Fibroblast of lung (primary cell): ENCODE measurements at regions not wholly inside any gene's neighbourhood (a gene's known extent, or its start where the extent isn't known, plus 50 kb on each side); places are given as distances from the start of the nearest gene placed in this dataset.
"Not testable (repeated sequence)": the region's sequence is repeated elsewhere in the genome, so short reads cannot be mapped to it uniquely, and the experiment has no call there.

Experiments used
- DNase-seq, 2 donors: peaks; one replicate each; pipeline versions ENCODE4 v3.0.0 to v3.0.0-alpha.2; 2010; ENCODE audit warnings: low read depth in 2 of 2
- H2AFZ ChIP-seq: 2 replicates; pipeline ENCODE4 v1.5.1; 2012; ENCODE audit warnings: low read length, control low read depth, inconsistent platforms
- H3K27ac ChIP-seq: 2 replicates; pipeline ENCODE4 v1.5.1; 2011; ENCODE audit warnings: low read length, control low read depth; ENCODE audit not compliant: insufficient read depth
- H3K27me3 ChIP-seq: 2 replicates; pipeline ENCODE4 v1.5.1; 2011; ENCODE audit warnings: mild to moderate bottlenecking, low read length; ENCODE audit not compliant: control insufficient read depth, insufficient read depth
- H3K36me3 ChIP-seq: 2 replicates; pipeline ENCODE4 v1.5.1; 2011; ENCODE audit warnings: low read length; ENCODE audit not compliant: control insufficient read depth, insufficient read depth
- H3K4me1 ChIP-seq: 2 replicates; pipeline ENCODE4 v1.5.1; 2011; ENCODE audit warnings: low read length; ENCODE audit not compliant: control insufficient read depth, insufficient read depth; ENCODE audit errors: extremely low read depth
- H3K4me2 ChIP-seq: 2 replicates; pipeline ENCODE4 v1.5.1; 2011; ENCODE audit warnings: low read length, control low read depth; ENCODE audit not compliant: insufficient read depth; ENCODE audit errors: extremely low read depth
- H3K4me3 ChIP-seq, 4 experiments: fragments of 200-600 bp in 1 of 4; sonication (generic) in 1 of 4; replicated peaks in 1 of 4; 2 replicates each; pipeline ENCODE4 v1.5.1; 2011 to 2016; ENCODE audit warnings: low read length in 4 of 4, low read depth in 3 of 4, mild to moderate bottlenecking in 3 of 4, control low read depth in 2 of 4, inconsistent platforms in 1 of 4, mixed read lengths in 1 of 4; ENCODE audit not compliant: insufficient read depth in 1 of 4; ENCODE audit errors: control extremely low read depth in 1 of 4
- H3K79me2 ChIP-seq: 2 replicates; pipeline ENCODE4 v1.5.1; 2012; ENCODE audit warnings: mild to moderate bottlenecking, low read length, inconsistent platforms; ENCODE audit not compliant: control insufficient read depth, insufficient read depth
- H3K9ac ChIP-seq: 2 replicates; pipeline ENCODE4 v1.5.1; 2011; ENCODE audit warnings: mild to moderate bottlenecking, low read length, control low read depth; ENCODE audit not compliant: insufficient read depth
- H3K9me3 ChIP-seq: 2 replicates; pipeline ENCODE4 v1.5.1; 2012; ENCODE audit warnings: low read depth, low read length; ENCODE audit not compliant: control insufficient read depth, insufficient read depth
- H4K20me1 ChIP-seq: 2 replicates; pipeline ENCODE4 v1.5.1; 2011; ENCODE audit warnings: low read length; ENCODE audit not compliant: control insufficient read depth, insufficient read depth; ENCODE audit errors: extremely low read depth
- EZH2 ChIP-seq: IDR thresholded peaks from 2 replicates; pipeline ENCODE4 v1.5.1; 2012; ENCODE audit warnings: low read length, control low read depth, mild to moderate bottlenecking; ENCODE audit errors: missing control alignments
- TF ChIP-seq, protein P1 (sequence below), 2 donors: IDR thresholded peaks in 1 of 2; conservative IDR thresholded peaks in 1 of 2; 1 replicate in 1 of 2; 2 replicates in 1 of 2; pipeline ENCODE4 v1.5.1; 2011 to 2012; ENCODE audit warnings: low read length in 2 of 2, control low read depth in 1 of 2, inconsistent platforms in 1 of 2, low read depth in 1 of 2, mild to moderate bottlenecking in 1 of 2

DNA sequence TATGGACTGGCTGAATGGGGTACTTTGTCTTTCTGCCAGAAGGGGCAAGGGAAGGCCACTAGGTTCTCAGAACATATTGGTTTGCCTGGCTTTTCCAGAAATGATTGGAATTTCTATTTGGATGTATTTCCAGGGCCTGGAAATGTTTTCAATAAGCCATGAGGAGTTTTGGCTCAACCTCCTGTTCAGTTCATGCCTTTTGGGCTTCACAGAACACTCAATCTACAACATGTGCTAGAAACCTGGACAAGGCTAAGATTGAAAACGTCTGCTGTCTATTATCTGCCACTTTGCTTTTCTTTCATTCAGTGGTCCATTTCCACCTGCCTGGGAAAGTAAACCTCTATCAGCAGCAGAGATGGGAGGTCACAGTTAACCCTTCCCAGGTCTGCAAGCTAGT, 793.4 kb downstream of the TENT5A start:
- no peak overlapping the region for H3K4me3 ChIP-seq
- no peak overlapping the region for H2AFZ ChIP-seq
- TF ChIP-seq, protein P1, sequence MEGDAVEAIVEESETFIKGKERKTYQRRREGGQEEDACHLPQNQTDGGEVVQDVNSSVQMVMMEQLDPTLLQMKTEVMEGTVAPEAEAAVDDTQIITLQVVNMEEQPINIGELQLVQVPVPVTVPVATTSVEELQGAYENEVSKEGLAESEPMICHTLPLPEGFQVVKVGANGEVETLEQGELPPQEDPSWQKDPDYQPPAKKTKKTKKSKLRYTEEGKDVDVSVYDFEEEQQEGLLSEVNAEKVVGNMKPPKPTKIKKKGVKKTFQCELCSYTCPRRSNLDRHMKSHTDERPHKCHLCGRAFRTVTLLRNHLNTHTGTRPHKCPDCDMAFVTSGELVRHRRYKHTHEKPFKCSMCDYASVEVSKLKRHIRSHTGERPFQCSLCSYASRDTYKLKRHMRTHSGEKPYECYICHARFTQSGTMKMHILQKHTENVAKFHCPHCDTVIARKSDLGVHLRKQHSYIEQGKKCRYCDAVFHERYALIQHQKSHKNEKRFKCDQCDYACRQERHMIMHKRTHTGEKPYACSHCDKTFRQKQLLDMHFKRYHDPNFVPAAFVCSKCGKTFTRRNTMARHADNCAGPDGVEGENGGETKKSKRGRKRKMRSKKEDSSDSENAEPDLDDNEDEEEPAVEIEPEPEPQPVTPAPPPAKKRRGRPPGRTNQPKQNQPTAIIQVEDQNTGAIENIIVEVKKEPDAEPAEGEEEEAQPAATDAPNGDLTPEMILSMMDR (conservative IDR thresholded peaks at IDR 0.05 in 1 of 2, IDR thresholded peaks at IDR 0.05 in 1 of 2; ENCODE audit: low read depth in 1 of 2, low read length in 2 of 2) = no peak
- no peak for TF ChIP-seq EZH2
- no peak for DNase-seq
- H3K9me3 ChIP-seq = no peaks in the 10 kb centered on the region
- H3K79me2 ChIP-seq = no peaks in the 10 kb centered on the region
- H3K27me3 ChIP-seq = no peaks in the 10 kb centered on the region
- H3K4me1 ChIP-seq = no peaks in the 10 kb centered on the region
- H3K36me3 ChIP-seq = no peaks in the 10 kb centered on the region
- no peak overlapping the region for H3K9ac ChIP-seq
- H3K27ac ChIP-seq = no peak overlapping the region
- no peaks in the 10 kb centered on the region for H4K20me1 ChIP-seq
- H3K4me2 ChIP-seq = no peak overlapping the region

DNA sequence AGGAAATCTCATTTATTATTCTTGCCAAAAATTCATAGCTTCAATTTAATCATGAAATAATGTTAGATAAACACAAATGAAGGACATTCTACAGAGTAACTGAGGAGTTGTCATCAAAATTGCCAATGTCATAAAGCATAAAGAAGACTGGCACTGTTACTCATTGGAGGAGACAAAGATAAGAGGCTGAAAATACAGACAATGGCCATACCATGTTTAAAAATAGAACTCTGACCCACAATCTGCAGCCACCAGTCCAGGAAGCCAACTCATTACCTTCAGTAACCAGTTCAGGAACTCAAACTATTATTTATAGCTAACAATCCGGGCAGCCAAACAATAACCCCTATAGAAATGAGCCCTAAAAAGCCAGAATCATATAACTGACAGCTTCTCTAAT, 795.6 kb downstream of the TENT5A start:
- H2AFZ ChIP-seq = no peak overlapping the region
- TF ChIP-seq EZH2 = no peak
- TF ChIP-seq, protein P1 (conservative IDR thresholded peaks at IDR 0.05 in 1 of 2, IDR thresholded peaks at IDR 0.05 in 1 of 2; ENCODE audit: low read depth in 1 of 2, low read length in 2 of 2) = no peak
- no peaks in the 10 kb centered on the region for H3K9me3 ChIP-seq
- H3K4me2 ChIP-seq = no peak overlapping the region
- no peak overlapping the region for H3K27ac ChIP-seq
- H4K20me1 ChIP-seq = no peaks in the 10 kb centered on the region
- H3K36me3 ChIP-seq = no peaks in the 10 kb centered on the region
- no peak overlapping the region for H3K4me3 ChIP-seq
- H3K79me2 ChIP-seq = no peaks in the 10 kb centered on the region
- no peak for DNase-seq
- no peaks in the 10 kb centered on the region for H3K27me3 ChIP-seq
- no peaks in the 10 kb centered on the region for H3K4me1 ChIP-seq
- no peak overlapping the region for H3K9ac ChIP-seq

DNA sequence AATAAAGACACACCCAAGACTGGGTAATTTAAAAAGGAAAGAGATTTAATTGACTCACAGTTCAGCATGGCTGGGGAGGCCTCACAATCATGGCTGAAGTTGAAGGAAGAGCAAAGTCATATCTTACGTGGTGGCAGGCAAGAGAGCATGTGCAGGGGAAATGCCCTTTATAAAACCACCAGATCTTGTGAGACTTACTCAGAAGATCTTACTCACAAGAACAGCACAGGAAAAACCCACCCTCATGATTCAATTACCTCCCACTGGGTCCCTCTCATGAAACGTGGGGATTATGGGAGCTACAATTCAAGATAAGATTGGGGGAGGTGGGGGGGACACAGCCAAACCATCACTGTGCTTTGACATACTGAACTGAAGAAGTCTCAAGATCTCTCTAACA, 800.0 kb downstream of the TENT5A start:
- H3K79me2 ChIP-seq, H3K27me3 ChIP-seq, H3K27ac ChIP-seq, H3K4me3 ChIP-seq, H3K4me1 ChIP-seq, H3K9me3 ChIP-seq, H3K36me3 ChIP-seq, H2AFZ ChIP-seq, DNase-seq, H3K9ac ChIP-seq, H4K20me1 ChIP-seq, H3K4me2 ChIP-seq: not testable (repeated sequence)

DNA sequence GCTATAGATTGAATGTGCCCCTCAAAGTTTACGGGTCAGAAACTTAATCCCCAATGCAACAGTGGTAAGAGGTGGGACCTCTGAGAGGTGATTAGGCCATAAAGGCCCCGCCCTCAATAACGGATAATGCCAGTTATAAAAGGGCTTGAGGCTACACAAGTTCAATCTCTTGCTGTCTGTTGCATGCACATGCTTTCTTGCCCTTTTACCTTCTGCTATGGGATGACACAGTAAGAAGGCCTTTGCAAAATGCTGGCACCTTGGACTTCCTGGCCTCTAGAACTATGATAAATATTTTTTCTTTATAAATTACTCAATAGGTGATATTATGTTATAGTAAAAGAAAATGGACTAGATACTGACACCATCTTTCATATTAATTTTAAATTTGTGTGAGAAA, 806.1 kb downstream of the TENT5A start:
- Histone ChIP-seq H3K4me3 (no peak overlapping the region), H3K27ac (no peak overlapping the region), H3K4me2 (no peak overlapping the region), H3K9me3 (no peaks in the 10 kb centered on the region), H3K36me3 (no peaks in the 10 kb centered on the region), H2AFZ (no peak overlapping the region), H4K20me1 (no peaks in the 10 kb centered on the region), H3K79me2 (no peaks in the 10 kb centered on the region), H3K4me1 (no peaks in the 10 kb centered on the region), H3K27me3 (no peaks in the 10 kb centered on the region), H3K9ac (no peak overlapping the region)
- no peak for DNase-seq
- no peak for TF ChIP-seq EZH2
- TF ChIP-seq, protein P1 (conservative IDR thresholded peaks at IDR 0.05 in 1 of 2, IDR thresholded peaks at IDR 0.05 in 1 of 2; ENCODE audit: low read depth in 1 of 2, low read length in 2 of 2) = no peak
